ENCODE measurements at regions not wholly inside any gene's neighbourhood (a gene's known extent, or its start where the extent isn't known, plus 50 kb on each side); places are given as distances from the start of the nearest gene placed in this dataset.

GRCh38 chr15:37586011-37586583 is 348.3 kb upstream of the TMCO5A start:
- no peak for FAIRE-seq

GRCh38 chr15:37586976-37587375 is 347.5 kb upstream of the TMCO5A start:
- FAIRE-seq = no peak

- FAIRE-seq = no peak
These were observed 340.0 kb upstream of the TMCO5A start for GRCh38 chr15:37594417-37594816.

- FAIRE-seq = no peak
These were observed 338.9 kb upstream of the TMCO5A start for GRCh38 chr15:37595426-37595970.

GRCh38 chr15:37599156-37599555 is 335.3 kb upstream of the TMCO5A start:
- no peak for FAIRE-seq

GRCh38 chr15:37616215-37616614 is 318.2 kb upstream of the TMCO5A start:
- no peak for FAIRE-seq

GRCh38 chr15:37618353-37618752 is 316.1 kb upstream of the TMCO5A start:
- FAIRE-seq = no peak

- no peak for FAIRE-seq
These were observed 314.9 kb upstream of the TMCO5A start for GRCh38 chr15:37619358-37620042.

- no peak for FAIRE-seq
These were observed 308.9 kb upstream of the TMCO5A start for GRCh38 chr15:37625576-37625975.

GRCh38 chr15:37628507-37628906 is 305.9 kb upstream of the TMCO5A start:
- FAIRE-seq = no peak

- no peak for FAIRE-seq
These were observed 297.7 kb upstream of the TMCO5A start for GRCh38 chr15:37636736-37637135.

- no peak for FAIRE-seq
These were observed 296.3 kb upstream of the TMCO5A start for GRCh38 chr15:37638116-37638515.

GRCh38 chr15:37638691-37639090 is 295.7 kb upstream of the TMCO5A start:
- FAIRE-seq = no peak

- FAIRE-seq = no peak
These were observed 281.6 kb upstream of the TMCO5A start for GRCh38 chr15:37652646-37653417.

- no peak for FAIRE-seq
These were observed 256.3 kb upstream of the TMCO5A start for GRCh38 chr15:37678124-37678523.

GRCh38 chr15:37679627-37680026 is 254.8 kb upstream of the TMCO5A start:
- no peak for FAIRE-seq

- FAIRE-seq = no peak
These were observed 252.1 kb upstream of the TMCO5A start for GRCh38 chr15:37682304-37682703.

- FAIRE-seq = no peak
These were observed 242.5 kb upstream of the TMCO5A start for GRCh38 chr15:37691911-37692310.

GRCh38 chr15:37693926-37694325 is 240.5 kb upstream of the TMCO5A start:
- FAIRE-seq = no peak

GRCh38 chr15:37695719-37696118 is 238.7 kb upstream of the TMCO5A start:
- FAIRE-seq = no peak

- FAIRE-seq = no peak
These were observed 235.8 kb upstream of the TMCO5A start for GRCh38 chr15:37698679-37699078.

GRCh38 chr15:37701230-37701629 is 233.2 kb upstream of the TMCO5A start:
- no peak for FAIRE-seq

GRCh38 chr15:37709669-37710068 is 224.8 kb upstream of the TMCO5A start:
- no peak for FAIRE-seq

- FAIRE-seq = no peak
These were observed 219.3 kb upstream of the TMCO5A start for GRCh38 chr15:37715101-37715500.

All from colon (tissue), 2 donors.